H9 (cell line): ENCODE measurements at regions not wholly inside any gene's neighbourhood (a gene's known extent, or its start where the extent isn't known, plus 50 kb on each side); places are given as distances from the start of the nearest gene placed in this dataset.

Experiments
- DNase-seq: peaks from one replicate; pipeline ENCODE4 v3.0.0-alpha.2; 2017
- H2AFZ ChIP-seq: one replicate; pipeline ENCODE4 v1.6.1; 2013; ENCODE audit warnings: mild to moderate bottlenecking, low read length, control low read depth, moderate library complexity
- H2AK5ac ChIP-seq: 2 replicates; pipeline ENCODE4 v1.6.1; 2013; ENCODE audit warnings: low read length, control low read depth, mixed read lengths; ENCODE audit not compliant: insufficient read length
- H2BK120ac ChIP-seq: one replicate; pipeline ENCODE4 v1.6.1; 2013; ENCODE audit warnings: low read depth, mild to moderate bottlenecking, low read length, control low read depth, inconsistent platforms; ENCODE audit not compliant: poor library complexity, severe bottlenecking
- H2BK12ac ChIP-seq: 2 replicates; pipeline ENCODE4 v1.6.1; 2013; ENCODE audit warnings: low read length, control low read depth, mixed read lengths, low read depth; ENCODE audit not compliant: insufficient read length
- H2BK15ac ChIP-seq: 2 replicates; pipeline ENCODE4 v1.6.1; 2013; ENCODE audit warnings: low read depth, low read length, control low read depth
- H2BK20ac ChIP-seq: one replicate; pipeline ENCODE4 v1.6.1; 2013; ENCODE audit warnings: low read depth, mild to moderate bottlenecking, low read length, control low read depth, inconsistent platforms; ENCODE audit not compliant: poor library complexity, severe bottlenecking
- H2BK5ac ChIP-seq: 2 replicates; pipeline ENCODE4 v1.6.1; 2013; ENCODE audit warnings: low read length, control low read depth, mixed read lengths; ENCODE audit not compliant: insufficient read length
- H3K14ac ChIP-seq: 2 replicates; pipeline ENCODE4 v1.6.1; 2013; ENCODE audit warnings: low read length, control low read depth; ENCODE audit not compliant: insufficient read depth
- H3K18ac ChIP-seq: 2 replicates; pipeline ENCODE4 v1.6.1; 2013; ENCODE audit warnings: low read depth, mild to moderate bottlenecking, mixed read lengths, low read length, control low read depth; ENCODE audit not compliant: insufficient read length
- H3K23ac ChIP-seq: 2 replicates; pipeline ENCODE4 v1.6.1; 2013; ENCODE audit warnings: low read length, control low read depth, mixed read lengths, low read depth; ENCODE audit not compliant: insufficient read length
- H3K23me2 ChIP-seq: 2 replicates; pipeline ENCODE4 v1.6.1; 2013; ENCODE audit warnings: low read depth, mild to moderate bottlenecking, mixed read lengths, low read length, control low read depth; ENCODE audit not compliant: insufficient read length, poor library complexity, severe bottlenecking
- H3K27ac ChIP-seq: 2 replicates; pipeline ENCODE4 v1.5.1; 2013; ENCODE audit warnings: low read length, control low read depth, mixed read lengths, low read depth; ENCODE audit not compliant: insufficient read length
- H3K27me3 ChIP-seq: 2 replicates; pipeline ENCODE4 v1.6.1; 2013; ENCODE audit warnings: low read length, control low read depth, inconsistent platforms; ENCODE audit not compliant: insufficient read depth
- H3K4ac ChIP-seq: 2 replicates; pipeline ENCODE4 v1.6.1; 2013; ENCODE audit warnings: low read depth, mild to moderate bottlenecking, control low read depth, inconsistent platforms, low read length, moderate library complexity
- H3K4me1 ChIP-seq: 2 replicates; pipeline ENCODE4 v1.6.1; 2013; ENCODE audit warnings: low read length, control low read depth, inconsistent platforms; ENCODE audit not compliant: insufficient read depth
- H3K4me2 ChIP-seq: 2 replicates; pipeline ENCODE4 v1.6.1; 2013; ENCODE audit warnings: low read length, control low read depth, mixed read lengths; ENCODE audit not compliant: insufficient read length, insufficient read depth
- H3K56ac ChIP-seq: 2 replicates; pipeline ENCODE4 v1.6.1; 2013; ENCODE audit warnings: low read depth, mild to moderate bottlenecking, mixed read lengths, low read length, control low read depth; ENCODE audit not compliant: insufficient read length
- H3K79me1 ChIP-seq: 2 replicates; pipeline ENCODE4 v1.6.1; 2013; ENCODE audit warnings: low read depth, mild to moderate bottlenecking, moderate library complexity, low read length, control low read depth, inconsistent platforms; ENCODE audit not compliant: insufficient read depth, poor library complexity, severe bottlenecking
- H3K79me2 ChIP-seq: 2 replicates; pipeline ENCODE4 v1.6.1; 2013; ENCODE audit warnings: low read length, control low read depth, inconsistent platforms; ENCODE audit not compliant: insufficient read depth
- H3K9ac ChIP-seq: 2 replicates; pipeline ENCODE4 v1.6.1; 2013; ENCODE audit warnings: low read length, control low read depth, mixed read lengths; ENCODE audit not compliant: insufficient read length; ENCODE audit errors: extremely low read depth
- H3K9me3 ChIP-seq: one replicate; pipeline ENCODE4 v1.6.1; 2013; ENCODE audit warnings: low read depth, low read length, inconsistent platforms; ENCODE audit not compliant: control insufficient read depth
- H3T11ph ChIP-seq: one replicate; pipeline ENCODE4 v1.6.1; 2013; ENCODE audit warnings: mild to moderate bottlenecking, low read length, control low read depth, inconsistent platforms
- H4K20me1 ChIP-seq: one replicate; pipeline ENCODE4 v1.6.1; 2013; ENCODE audit not compliant: control insufficient read depth, insufficient read length, insufficient read depth
- H4K5ac ChIP-seq: 2 replicates; pipeline ENCODE4 v1.6.1; 2013; ENCODE audit warnings: low read depth, mild to moderate bottlenecking, mixed read lengths, low read length, control low read depth; ENCODE audit not compliant: insufficient read length
- H4K8ac ChIP-seq: replicated peaks from 2 replicates; pipeline ENCODE4 v1.6.1; 2013; ENCODE audit warnings: low read length, control low read depth, mixed read lengths, low read depth; ENCODE audit not compliant: insufficient read length
- H4K91ac ChIP-seq: 2 replicates; pipeline ENCODE4 v1.6.1; 2013; ENCODE audit warnings: low read depth, mild to moderate bottlenecking, moderate library complexity, mixed read lengths, low read length, control low read depth; ENCODE audit not compliant: insufficient read length
- H3K27ac Mint-ChIP-seq, 3 experiments: 2 replicates in 2 of 3; 3 replicates in 1 of 3; pipeline ENCODE4 v1.8.0; 2020 to 2021; ENCODE audit warnings: mixed read lengths in 3 of 3, mild to moderate bottlenecking in 1 of 3, moderate library complexity in 1 of 3
- H3K27me3 Mint-ChIP-seq: 2 replicates; pipeline ENCODE4 v1.8.0; 2021; ENCODE audit warnings: low read depth, mild to moderate bottlenecking, moderate library complexity, mixed read lengths
- H3K36me3 Mint-ChIP-seq, 3 experiments: 2 replicates in 2 of 3; 3 replicates in 1 of 3; pipeline ENCODE4 v1.8.0; 2020 to 2021; ENCODE audit warnings: low read depth in 3 of 3, mixed read lengths in 3 of 3; ENCODE audit not compliant: insufficient read depth in 1 of 3
- H3K4me1 Mint-ChIP-seq, 2 experiments: 2 replicates each; pipeline ENCODE4 v1.8.0; 2020; ENCODE audit warnings: mixed read lengths in 2 of 2
- H3K4me3 Mint-ChIP-seq, 2 experiments: 2 replicates in 1 of 2; 3 replicates in 1 of 2; pipeline ENCODE4 v1.8.0; 2020 to 2021; ENCODE audit warnings: mild to moderate bottlenecking in 2 of 2, mixed read lengths in 2 of 2, moderate library complexity in 1 of 2
- H3K9me3 Mint-ChIP-seq, 2 experiments: 2 replicates in 1 of 2; 3 replicates in 1 of 2; pipeline ENCODE4 v1.8.0; 2020; ENCODE audit warnings: mild to moderate bottlenecking in 2 of 2, mixed read lengths in 2 of 2, moderate library complexity in 1 of 2
- CTCF ChIP-seq: fragments of 200-600 bp; sonication (generic); conservative IDR thresholded peaks from 3 replicates; pipeline ENCODE4 v1.8.0; 2021; ENCODE audit warnings: antibody characterized with exemption, mild to moderate bottlenecking
- WGBS: extraction: QIAGEN DNeasy Blood & Tissue Kit; methylation state at CpG from one replicate; pipeline ENCODE4 v1.1.7; 2013; ENCODE audit warnings: missing lambda C conversion rate, low lambda C conversion rate, mixed read lengths; ENCODE audit not compliant: insufficient read length; ENCODE audit errors: extremely low coverage; 5-methylcytosine and 5-hydroxymethylcytosine counted together

- Mint-ChIP-seq H3K27me3 (no peaks in the 10 kb centered on the region), H3K36me3 (no peaks in the 10 kb centered on the region), H3K27ac (no peak overlapping the region), H3K4me3 (no peak overlapping the region), H3K4me1 (peaks cover 0 to 11% of the 10 kb centered on the region in 2 experiments; a peak in 2 of 4 replicates), H3K9me3 (no peaks in the 10 kb centered on the region)
- no peak overlapping the region for H3K27ac ChIP-seq
- WGBS: no CpG with 5 or more reads among the region's 2 CpGs
- no peak overlapping the region for H3K56ac ChIP-seq
- H3K14ac ChIP-seq: no peak overlapping the region
- no peak overlapping the region for H2BK5ac ChIP-seq
- no peak overlapping the region for H2AFZ ChIP-seq
- H2BK120ac ChIP-seq: no peak overlapping the region
- no peak overlapping the region for H2BK12ac ChIP-seq
- DNase-seq: no peak
- H3T11ph ChIP-seq: no peak overlapping the region
- H3K4ac ChIP-seq: no peak overlapping the region
- H4K5ac ChIP-seq: no peak overlapping the region
- no peaks in the 10 kb centered on the region for H3K27me3 ChIP-seq
- H4K91ac ChIP-seq: no peak overlapping the region
- no peaks in the 10 kb centered on the region for H4K20me1 ChIP-seq
- H2AK5ac ChIP-seq: no peak overlapping the region
- H3K79me1 ChIP-seq: no peaks in the 10 kb centered on the region
- H4K8ac ChIP-seq: no peak overlapping the region
- no peaks in the 10 kb centered on the region for H3K9me3 ChIP-seq
- H2BK20ac ChIP-seq: no peak overlapping the region
- H3K23me2 ChIP-seq: no peaks in the 10 kb centered on the region
- H3K4me1 ChIP-seq: peaks cover 3% of the 10 kb centered on the region; the same call in 1 of the 2 replicates
- no peak overlapping the region for H3K9ac ChIP-seq
- H3K23ac ChIP-seq: no peak overlapping the region
- no peak overlapping the region for H2BK15ac ChIP-seq
- no peaks in the 10 kb centered on the region for H3K79me2 ChIP-seq
- no peak for TF ChIP-seq CTCF
- no peak overlapping the region for H3K4me2 ChIP-seq
- no peak overlapping the region for H3K18ac ChIP-seq
These were observed 418.6 kb downstream of the TUSC7 start for GRCh38 chr3:117128133-117128532.
